OCI-LY7 (cell line): ENCODE measurements at regions not wholly inside any gene's neighbourhood (a gene's known extent, or its start where the extent isn't known, plus 50 kb on each side); places are given as distances from the start of the nearest gene placed in this dataset.

Source experiments
- BruUV-seq: library from RNA; stranded (reverse); fragments of 400-500 nt; replicated peaks from 2 replicates; lab custom pipeline; 2021; lab: Mats Ljungman, UMichigan
- CTCF ChIA-PET: fragments of 300-600 bp; sonication (Branson Sonifier 250); formaldehyde crosslinking; loops from one replicate; lab custom pipeline; 2022; ENCODE audit warnings: antibody characterized with exemption; ENCODE audit not compliant: unreplicated experiment; lab: Charles Lee
- POLR2A ChIA-PET: fragments of 300-600 bp; sonication (Branson Sonifier 250); formaldehyde crosslinking; loops from one replicate; lab custom pipeline; 2022; ENCODE audit warnings: antibody characterized with exemption; lab: Charles Lee
- DNase-seq: peaks from one replicate; pipeline ENCODE4 v3.0.0-alpha.2; 2015; ENCODE audit warnings: low spot score
- H2AFZ ChIP-seq: fragments of 200-600 bp; sonication (generic), shearing (Covaris generic); 2 replicates; pipeline ENCODE4 v1.6.1; 2014; ENCODE audit warnings: mild to moderate bottlenecking, antibody characterized with exemption, low read length, moderate library complexity
- H3K27ac ChIP-seq: fragments of 200-600 bp; sonication (generic); 2 replicates; pipeline ENCODE4 v1.5.1; 2014; ENCODE audit warnings: mixed run types, low read depth, mild to moderate bottlenecking, moderate library complexity, low read length, inconsistent platforms; ENCODE audit not compliant: poor library complexity, severe bottlenecking
- H3K36me3 ChIP-seq: fragments of 200-600 bp; sonication (generic); 2 replicates; pipeline ENCODE4 v1.6.1; 2014; ENCODE audit warnings: mild to moderate bottlenecking, antibody characterized with exemption, low read length, moderate library complexity, mixed read lengths; ENCODE audit not compliant: insufficient read depth
- H3K4me1 ChIP-seq: fragments of 200-600 bp; sonication (generic); 2 replicates; pipeline ENCODE4 v1.5.1; 2014; ENCODE audit warnings: mild to moderate bottlenecking, low read length; ENCODE audit not compliant: insufficient read depth, poor library complexity, severe bottlenecking
- H3K4me2 ChIP-seq: fragments of 200-600 bp; sonication (generic); 2 replicates; pipeline ENCODE4 v1.6.1; 2014; ENCODE audit warnings: mild to moderate bottlenecking, low read length
- H3K4me3 ChIP-seq: fragments of 200-600 bp; sonication (generic); 2 replicates; pipeline ENCODE4 v1.5.1; 2014; ENCODE audit warnings: mild to moderate bottlenecking, low read depth, low read length; ENCODE audit not compliant: poor library complexity, severe bottlenecking
- H3K79me2 ChIP-seq: fragments of 200-600 bp; sonication (generic); 2 replicates; pipeline ENCODE4 v1.6.1; 2016; ENCODE audit warnings: low read depth, mild to moderate bottlenecking, low read length, moderate library complexity, mixed read lengths; ENCODE audit not compliant: insufficient read depth
- H3K9me2 ChIP-seq: fragments of 200-600 bp; sonication (generic); 2 replicates; pipeline ENCODE4 v1.6.1; 2016; ENCODE audit warnings: mild to moderate bottlenecking, low read length, mixed read lengths; ENCODE audit not compliant: insufficient read depth
- H3K9me3 ChIP-seq: fragments of 200-600 bp; sonication (generic); 2 replicates; pipeline ENCODE4 v1.6.1; 2014; ENCODE audit warnings: mild to moderate bottlenecking, mixed run types, low read length, mixed read lengths
- H4K20me1 ChIP-seq: fragments of 200-600 bp; sonication (generic); 2 replicates; pipeline ENCODE4 v1.6.1; 2014; ENCODE audit warnings: mild to moderate bottlenecking, antibody characterized with exemption, low read length, moderate library complexity, mixed read lengths; ENCODE audit not compliant: insufficient read depth
- EZH2phosphoT487 ChIP-seq: fragments of 200-600 bp; sonication (generic); IDR thresholded peaks from 2 replicates; pipeline ENCODE4 v1.6.1; 2018; ENCODE audit warnings: low read depth, borderline replicate concordance, mild to moderate bottlenecking, mixed run types, antibody characterized with exemption, low read length, moderate library complexity, mixed read lengths
- intact Hi-C: fragments of 100-400 bp; cut with micrococcal nuclease; formaldehyde crosslinking; loops from one replicate; pipeline ENCODE4 v1.10.0; 2022; ENCODE audit not compliant: unreplicated experiment
- TF ChIP-seq, protein P1 (sequence below): fragments of 200-600 bp; sonication (generic); conservative IDR thresholded peaks from 2 replicates; pipeline ENCODE4 v1.5.1; 2014; ENCODE audit warnings: mild to moderate bottlenecking, antibody characterized with exemption, low read length, moderate library complexity, mixed read lengths

DNA sequence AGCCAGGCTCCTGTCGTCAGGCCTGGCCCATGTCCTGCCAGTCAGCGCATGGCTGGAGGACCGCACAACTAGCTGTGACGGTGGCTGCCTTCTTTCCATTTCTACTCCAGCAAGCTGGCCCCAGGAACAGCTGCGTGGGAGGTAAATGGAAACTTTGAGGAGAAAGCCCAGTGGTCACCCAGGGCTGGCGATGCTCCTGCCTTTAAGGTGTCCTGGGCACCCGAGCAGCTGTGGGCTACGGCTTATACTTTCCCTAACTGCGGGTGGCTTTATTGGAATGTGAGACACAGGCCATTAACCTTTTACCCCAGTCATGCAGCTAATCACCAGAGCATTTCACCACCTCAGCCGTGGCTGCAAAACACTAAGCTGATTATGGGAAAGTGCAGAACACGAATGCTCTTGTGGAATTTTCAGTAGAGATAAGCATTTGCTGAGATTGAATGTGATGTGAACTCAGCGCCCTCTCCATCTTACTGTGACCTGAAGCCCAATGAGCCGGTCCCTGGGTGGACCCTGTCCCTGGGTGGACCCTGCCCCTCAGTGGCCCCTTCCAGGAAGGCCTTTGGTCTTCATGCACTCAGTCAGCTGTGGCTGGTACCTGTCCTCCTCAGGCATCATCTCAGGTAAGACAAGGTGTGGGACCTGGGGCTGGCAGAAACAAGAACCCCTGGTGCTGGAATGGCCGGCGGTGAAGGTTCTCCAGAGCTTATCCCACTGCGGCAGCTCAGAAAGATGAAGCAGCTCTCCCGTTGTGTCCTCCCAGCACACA lies 275.4 kb upstream of the HS6ST1 start:
- H3K79me2 ChIP-seq = no peaks in the 10 kb centered on the region
- DNase-seq = no peak
- TF ChIP-seq, protein P1, sequence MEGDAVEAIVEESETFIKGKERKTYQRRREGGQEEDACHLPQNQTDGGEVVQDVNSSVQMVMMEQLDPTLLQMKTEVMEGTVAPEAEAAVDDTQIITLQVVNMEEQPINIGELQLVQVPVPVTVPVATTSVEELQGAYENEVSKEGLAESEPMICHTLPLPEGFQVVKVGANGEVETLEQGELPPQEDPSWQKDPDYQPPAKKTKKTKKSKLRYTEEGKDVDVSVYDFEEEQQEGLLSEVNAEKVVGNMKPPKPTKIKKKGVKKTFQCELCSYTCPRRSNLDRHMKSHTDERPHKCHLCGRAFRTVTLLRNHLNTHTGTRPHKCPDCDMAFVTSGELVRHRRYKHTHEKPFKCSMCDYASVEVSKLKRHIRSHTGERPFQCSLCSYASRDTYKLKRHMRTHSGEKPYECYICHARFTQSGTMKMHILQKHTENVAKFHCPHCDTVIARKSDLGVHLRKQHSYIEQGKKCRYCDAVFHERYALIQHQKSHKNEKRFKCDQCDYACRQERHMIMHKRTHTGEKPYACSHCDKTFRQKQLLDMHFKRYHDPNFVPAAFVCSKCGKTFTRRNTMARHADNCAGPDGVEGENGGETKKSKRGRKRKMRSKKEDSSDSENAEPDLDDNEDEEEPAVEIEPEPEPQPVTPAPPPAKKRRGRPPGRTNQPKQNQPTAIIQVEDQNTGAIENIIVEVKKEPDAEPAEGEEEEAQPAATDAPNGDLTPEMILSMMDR = no peak
- TF ChIP-seq EZH2phosphoT487 = no peak
- H3K36me3 ChIP-seq = no peaks in the 10 kb centered on the region
- H3K9me2 ChIP-seq = no peaks in the 10 kb centered on the region
- peaks cover 12% of the 10 kb centered on the region for H3K4me1 ChIP-seq
- H2AFZ ChIP-seq = no peak overlapping the region
- no peaks in the 10 kb centered on the region for H4K20me1 ChIP-seq
- ChIA-PET POLR2A (interaction anchor here (0.5 to 0.6 kb wide), 3 partner anchors 22 to 1235 kb away, joined by 3 to 4 read pairs (median 3); no protein-coding TSS in a partner anchor), CTCF (no interaction called here)
- H3K9me3 ChIP-seq = no peaks in the 10 kb centered on the region
- BruUV-seq = no TSS peak
- no peak overlapping the region for H3K27ac ChIP-seq
- no peak overlapping the region for H3K4me2 ChIP-seq
- H3K4me3 ChIP-seq = no peak overlapping the region
- intact Hi-C loops = no loop called here

DNA sequence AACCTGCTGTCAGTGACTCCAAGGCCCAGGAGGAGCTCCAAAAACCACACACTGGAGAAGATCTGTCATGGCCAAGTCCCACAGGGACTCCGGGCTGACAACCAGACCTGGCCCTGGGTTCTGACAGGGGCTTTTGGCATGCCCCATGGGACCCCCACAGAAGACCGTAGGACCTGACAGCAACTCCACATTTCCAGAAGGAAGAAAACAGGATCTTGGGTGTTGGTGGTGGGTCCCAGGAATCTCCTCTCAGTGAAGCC lies 275.9 kb upstream of the HS6ST1 start:
- H3K79me2 ChIP-seq = no peaks in the 10 kb centered on the region
- BruUV-seq = no TSS peak
- H3K4me1 ChIP-seq = peaks cover 12% of the 10 kb centered on the region
- ChIA-PET POLR2A (interaction anchor here (0.5 to 0.6 kb wide), 3 partner anchors 22 to 1235 kb away, joined by 3 to 4 read pairs (median 3); no protein-coding TSS in a partner anchor), CTCF (no interaction called here)
- TF ChIP-seq, protein P1 = no peak
- TF ChIP-seq EZH2phosphoT487 = no peak
- DNase-seq = no peak
- no peak overlapping the region for H3K27ac ChIP-seq
- no peak overlapping the region for H2AFZ ChIP-seq
- intact Hi-C loops = no loop called here
- H3K9me3 ChIP-seq = no peaks in the 10 kb centered on the region
- H3K9me2 ChIP-seq = no peaks in the 10 kb centered on the region
- H3K36me3 ChIP-seq = no peaks in the 10 kb centered on the region
- no peaks in the 10 kb centered on the region for H4K20me1 ChIP-seq
- no peak overlapping the region for H3K4me2 ChIP-seq
- no peak overlapping the region for H3K4me3 ChIP-seq

DNA sequence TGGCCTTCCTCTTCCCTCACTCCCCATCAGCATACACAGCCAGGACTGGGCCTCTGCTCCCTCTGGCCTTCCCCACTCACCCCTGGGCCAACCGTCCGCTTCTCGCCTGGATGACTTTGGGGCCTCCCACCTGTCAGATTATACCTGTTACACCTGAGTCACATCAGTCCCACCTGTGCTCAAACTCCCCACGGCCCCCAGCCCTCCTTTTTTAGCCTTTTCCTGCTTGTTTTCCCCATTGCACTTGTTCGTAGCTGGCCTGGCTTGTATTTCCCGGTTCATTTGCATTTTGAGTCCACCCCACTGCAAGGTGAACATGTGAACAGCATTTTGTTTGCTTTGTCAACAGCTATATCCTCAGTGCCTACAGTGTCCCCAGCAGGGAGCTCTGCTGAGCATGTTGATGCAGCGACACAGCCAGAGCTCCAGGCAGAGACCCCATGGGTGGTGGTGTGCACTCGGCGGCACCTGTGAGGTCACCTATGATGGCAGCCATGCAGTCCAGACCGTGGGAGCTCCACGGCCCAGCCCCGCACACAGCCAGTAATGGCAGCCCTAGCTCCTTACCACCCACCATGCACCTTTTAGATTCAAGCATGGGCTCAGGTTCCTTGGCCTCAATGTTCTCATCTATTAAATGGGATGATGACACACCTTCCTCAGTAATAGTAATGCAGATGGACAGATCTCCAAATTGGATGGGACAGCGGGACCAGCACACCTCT lies 276.4 kb upstream of the HS6ST1 start:
- H3K36me3 ChIP-seq = no peaks in the 10 kb centered on the region
- ChIA-PET CTCF (no interaction called here), POLR2A (no interaction called here)
- no peak overlapping the region for H2AFZ ChIP-seq
- BruUV-seq = no TSS peak
- no peak for DNase-seq
- no peak overlapping the region for H3K27ac ChIP-seq
- H3K4me3 ChIP-seq = no peak overlapping the region
- TF ChIP-seq, protein P1 = no peak
- no peak for TF ChIP-seq EZH2phosphoT487
- H3K4me2 ChIP-seq = no peak overlapping the region
- intact Hi-C loops = no loop called here
- H3K9me2 ChIP-seq = no peaks in the 10 kb centered on the region
- no peaks in the 10 kb centered on the region for H3K79me2 ChIP-seq
- peaks cover 12% of the 10 kb centered on the region for H3K4me1 ChIP-seq
- no peaks in the 10 kb centered on the region for H4K20me1 ChIP-seq
- no peaks in the 10 kb centered on the region for H3K9me3 ChIP-seq
